Vagina (tissue), 2 donors: ENCODE measurements at regions not wholly inside any gene's neighbourhood (a gene's known extent, or its start where the extent isn't known, plus 50 kb on each side); places are given as distances from the start of the nearest gene placed in this dataset.

ENCODE experiments used
- POLR2AphosphoS5 ChIP-seq, 2 donors: sonication (generic); formaldehyde crosslinking; IDR thresholded peaks; one replicate each; pipeline ENCODE4 v1.9.0; 2017; ENCODE audit warnings: antibody characterized with exemption in 2 of 2, mild to moderate bottlenecking in 2 of 2, low read depth in 1 of 2; ENCODE audit not compliant: insufficient read depth in 1 of 2
- TF ChIP-seq, protein P1 (sequence below), 3 experiments: fragments of 450-650 bp in 2 of 3; fragments of 200-600 bp in 1 of 3; sonication (generic) in 1 of 3; IDR thresholded peaks; one replicate each; pipeline ENCODE4 v1.5.1; 2017 to 2019; ENCODE audit warnings: antibody characterized with exemption in 3 of 3, mild to moderate bottlenecking in 2 of 3, moderate library complexity in 2 of 3

DNA sequence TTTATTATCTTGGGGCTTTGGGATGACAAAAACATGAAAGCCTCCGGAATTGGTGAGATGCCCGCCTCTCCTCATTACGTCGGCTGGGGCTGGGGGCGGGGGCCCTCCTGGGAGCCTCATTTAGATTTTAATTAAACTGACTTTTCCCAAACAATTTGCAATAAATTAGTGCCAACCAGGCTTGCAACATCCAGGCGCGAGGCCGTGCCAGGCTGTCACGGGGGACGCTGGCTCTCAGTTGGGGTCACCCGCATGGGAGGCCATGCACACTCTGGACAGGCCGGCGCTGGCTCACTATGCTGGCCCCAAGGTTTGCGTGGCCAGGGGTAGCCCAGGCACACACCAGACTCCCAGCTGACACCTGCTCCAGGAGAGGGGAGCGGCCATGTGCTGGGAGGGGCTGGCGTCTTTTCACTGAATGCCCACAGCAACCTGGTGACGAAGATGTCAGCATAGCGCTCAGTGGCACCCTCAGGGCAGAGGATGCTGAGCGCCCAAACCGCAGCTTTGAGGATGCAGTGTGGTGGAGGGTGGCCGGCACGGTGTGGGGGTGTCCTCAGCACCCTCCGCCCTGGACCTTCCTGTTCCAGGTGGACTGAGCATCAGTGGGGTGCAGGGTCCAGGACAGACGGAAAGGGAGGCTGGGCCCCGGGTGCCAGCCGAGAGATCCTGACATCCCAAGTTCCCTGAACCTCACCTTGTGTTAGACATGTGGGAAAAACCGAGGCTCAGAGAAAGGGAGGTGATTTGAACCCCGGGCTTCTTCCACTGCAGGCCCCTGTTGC is 190.8 kb upstream of the C14orf180 start:
- TF ChIP-seq, protein P1, sequence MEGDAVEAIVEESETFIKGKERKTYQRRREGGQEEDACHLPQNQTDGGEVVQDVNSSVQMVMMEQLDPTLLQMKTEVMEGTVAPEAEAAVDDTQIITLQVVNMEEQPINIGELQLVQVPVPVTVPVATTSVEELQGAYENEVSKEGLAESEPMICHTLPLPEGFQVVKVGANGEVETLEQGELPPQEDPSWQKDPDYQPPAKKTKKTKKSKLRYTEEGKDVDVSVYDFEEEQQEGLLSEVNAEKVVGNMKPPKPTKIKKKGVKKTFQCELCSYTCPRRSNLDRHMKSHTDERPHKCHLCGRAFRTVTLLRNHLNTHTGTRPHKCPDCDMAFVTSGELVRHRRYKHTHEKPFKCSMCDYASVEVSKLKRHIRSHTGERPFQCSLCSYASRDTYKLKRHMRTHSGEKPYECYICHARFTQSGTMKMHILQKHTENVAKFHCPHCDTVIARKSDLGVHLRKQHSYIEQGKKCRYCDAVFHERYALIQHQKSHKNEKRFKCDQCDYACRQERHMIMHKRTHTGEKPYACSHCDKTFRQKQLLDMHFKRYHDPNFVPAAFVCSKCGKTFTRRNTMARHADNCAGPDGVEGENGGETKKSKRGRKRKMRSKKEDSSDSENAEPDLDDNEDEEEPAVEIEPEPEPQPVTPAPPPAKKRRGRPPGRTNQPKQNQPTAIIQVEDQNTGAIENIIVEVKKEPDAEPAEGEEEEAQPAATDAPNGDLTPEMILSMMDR (IDR thresholded peaks at IDR 0.05): no peak
- no peak for TF ChIP-seq POLR2AphosphoS5 (IDR thresholded peaks at IDR 0.05; ENCODE audit: insufficient read depth in 1 of 2, low read depth in 1 of 2)
